ENCODE measurements at regions not wholly inside any gene's neighbourhood (a gene's known extent, or its start where the extent isn't known, plus 50 kb on each side); places are given as distances from the start of the nearest gene placed in this dataset.

GRCh38 chr11:22567759-22568158 lies 57.9 kb downstream of the FANCF start:
- H3K27ac ChIP-seq = no peak overlapping the region
- no peaks in the 10 kb centered on the region for H3K36me3 ChIP-seq
- no peak overlapping the region for H3K9ac ChIP-seq
- no peaks in the 10 kb centered on the region for H3K9me3 ChIP-seq
- H3K4me1 ChIP-seq = no peaks in the 10 kb centered on the region
- no peaks in the 10 kb centered on the region for H3K27me3 ChIP-seq
- H3K4me2 ChIP-seq = no peak overlapping the region
- TF ChIP-seq Cebpa-rat (IDR thresholded peaks at IDR 0.05) = no peak
- no peaks in the 10 kb centered on the region for H4K20me1 ChIP-seq
- no peak overlapping the region for H3K4me3 ChIP-seq

GRCh38 chr11:22566293-22566692 lies 59.3 kb downstream of the FANCF start:
- H3K27ac ChIP-seq = no peak overlapping the region
- H4K20me1 ChIP-seq = no peaks in the 10 kb centered on the region
- no peak for TF ChIP-seq Cebpa-rat (IDR thresholded peaks at IDR 0.05)
- H3K4me3 ChIP-seq = no peak overlapping the region
- H3K27me3 ChIP-seq = no peaks in the 10 kb centered on the region
- H3K4me2 ChIP-seq = no peak overlapping the region
- no peaks in the 10 kb centered on the region for H3K9me3 ChIP-seq
- no peaks in the 10 kb centered on the region for H3K36me3 ChIP-seq
- H3K9ac ChIP-seq = no peak overlapping the region
- H3K4me1 ChIP-seq = no peaks in the 10 kb centered on the region

GRCh38 chr11:22561283-22561682 lies 64.3 kb downstream of the FANCF start:
- Histone ChIP-seq H3K9ac (no peak overlapping the region), H3K4me2 (no peak overlapping the region), H3K4me1 (no peaks in the 10 kb centered on the region), H3K27me3 (no peaks in the 10 kb centered on the region), H4K20me1 (no peaks in the 10 kb centered on the region), H3K9me3 (no peaks in the 10 kb centered on the region), H3K36me3 (no peaks in the 10 kb centered on the region), H3K4me3 (no peak overlapping the region), H3K27ac (no peak overlapping the region)
- TF ChIP-seq Cebpa-rat (IDR thresholded peaks at IDR 0.05) = no peak

GRCh38 chr11:22559416-22559815 lies 66.2 kb downstream of the FANCF start:
- H3K36me3 ChIP-seq = no peaks in the 10 kb centered on the region
- no peak for TF ChIP-seq Cebpa-rat (IDR thresholded peaks at IDR 0.05)
- no peak overlapping the region for H3K4me3 ChIP-seq
- H3K9ac ChIP-seq = no peak overlapping the region
- no peaks in the 10 kb centered on the region for H3K9me3 ChIP-seq
- no peak overlapping the region for H3K27ac ChIP-seq
- no peak overlapping the region for H3K4me2 ChIP-seq
- no peaks in the 10 kb centered on the region for H3K27me3 ChIP-seq
- no peaks in the 10 kb centered on the region for H3K4me1 ChIP-seq
- no peaks in the 10 kb centered on the region for H4K20me1 ChIP-seq

- Histone ChIP-seq H3K4me3 (no peak overlapping the region), H3K36me3 (no peaks in the 10 kb centered on the region), H3K27ac (no peak overlapping the region), H3K4me2 (no peak overlapping the region), H3K9me3 (no peaks in the 10 kb centered on the region), H3K4me1 (no peaks in the 10 kb centered on the region), H3K27me3 (no peaks in the 10 kb centered on the region), H4K20me1 (no peaks in the 10 kb centered on the region), H3K9ac (no peak overlapping the region)
- no peak for TF ChIP-seq Cebpa-rat (IDR thresholded peaks at IDR 0.05)
These were observed 67.0 kb downstream of the FANCF start for GRCh38 chr11:22558664-22559063.

- no peak overlapping the region for H3K4me2 ChIP-seq
- no peaks in the 10 kb centered on the region for H3K9me3 ChIP-seq
- no peaks in the 10 kb centered on the region for H3K4me1 ChIP-seq
- H4K20me1 ChIP-seq = no peaks in the 10 kb centered on the region
- no peak overlapping the region for H3K27ac ChIP-seq
- no peak overlapping the region for H3K9ac ChIP-seq
- H3K4me3 ChIP-seq = no peak overlapping the region
- H3K36me3 ChIP-seq = no peaks in the 10 kb centered on the region
- H3K27me3 ChIP-seq = no peaks in the 10 kb centered on the region
- no peak for TF ChIP-seq Cebpa-rat (IDR thresholded peaks at IDR 0.05)
These were observed 69.2 kb downstream of the FANCF start for GRCh38 chr11:22556381-22556780.

- Histone ChIP-seq H3K4me1 (no peaks in the 10 kb centered on the region), H3K9ac (no peak overlapping the region), H4K20me1 (no peaks in the 10 kb centered on the region), H3K27ac (no peak overlapping the region), H3K9me3 (no peaks in the 10 kb centered on the region), H3K27me3 (no peaks in the 10 kb centered on the region), H3K4me2 (no peak overlapping the region), H3K4me3 (no peak overlapping the region), H3K36me3 (no peaks in the 10 kb centered on the region)
- TF ChIP-seq Cebpa-rat (IDR thresholded peaks at IDR 0.05) = no peak
These were observed 69.7 kb downstream of the FANCF start for GRCh38 chr11:22555881-22556280.

- no peak overlapping the region for H3K4me2 ChIP-seq
These were observed 71.4 kb downstream of the FANCF start for GRCh38 chr11:22554221-22554620.

GRCh38 chr11:22552885-22553284 lies 72.7 kb downstream of the FANCF start:
- Histone ChIP-seq H3K4me3 (no peak overlapping the region), H3K9me3 (no peaks in the 10 kb centered on the region), H3K9ac (no peak overlapping the region), H3K27ac (no peak overlapping the region), H3K4me1 (no peaks in the 10 kb centered on the region), H3K36me3 (no peaks in the 10 kb centered on the region), H3K4me2 (no peak overlapping the region), H3K27me3 (no peaks in the 10 kb centered on the region), H4K20me1 (no peaks in the 10 kb centered on the region)
- TF ChIP-seq Cebpa-rat (IDR thresholded peaks at IDR 0.05) = no peak

More at GRCh38 chr11:22554221-22554620, 71.4 kb downstream of the FANCF start:
- no peak for TF ChIP-seq Cebpa-rat (IDR thresholded peaks at IDR 0.05)
- Histone ChIP-seq H3K27me3 (no peaks in the 10 kb centered on the region), H3K9ac (no peak overlapping the region), H3K4me3 (no peak overlapping the region), H3K36me3 (no peaks in the 10 kb centered on the region), H3K9me3 (no peaks in the 10 kb centered on the region), H4K20me1 (no peaks in the 10 kb centered on the region), H3K27ac (no peak overlapping the region), H3K4me1 (no peaks in the 10 kb centered on the region)

GRCh38 chr11:22546746-22547145 lies 78.9 kb downstream of the FANCF start:
- H3K36me3 ChIP-seq = no peaks in the 10 kb centered on the region
- no peak for TF ChIP-seq Cebpa-rat (IDR thresholded peaks at IDR 0.05)
- H4K20me1 ChIP-seq = no peaks in the 10 kb centered on the region
- no peak overlapping the region for H3K4me3 ChIP-seq
- no peaks in the 10 kb centered on the region for H3K9me3 ChIP-seq
- no peak overlapping the region for H3K27ac ChIP-seq
- H3K4me1 ChIP-seq = no peaks in the 10 kb centered on the region
- no peak overlapping the region for H3K9ac ChIP-seq
- no peaks in the 10 kb centered on the region for H3K27me3 ChIP-seq
- H3K4me2 ChIP-seq = no peak overlapping the region

- Histone ChIP-seq H3K36me3 (no peaks in the 10 kb centered on the region), H3K27me3 (no peaks in the 10 kb centered on the region), H4K20me1 (no peaks in the 10 kb centered on the region), H3K9me3 (no peaks in the 10 kb centered on the region), H3K4me1 (no peaks in the 10 kb centered on the region), H3K4me2 (no peak overlapping the region), H3K4me3 (no peak overlapping the region), H3K27ac (no peak overlapping the region), H3K9ac (no peak overlapping the region)
- no peak for TF ChIP-seq Cebpa-rat (IDR thresholded peaks at IDR 0.05)
These were observed 82.4 kb downstream of the FANCF start for GRCh38 chr11:22543261-22543660.

Data from BLaER1 (cell line).